ENCODE measurements at regions not wholly inside any gene's neighbourhood (a gene's known extent, or its start where the extent isn't known, plus 50 kb on each side); places are given as distances from the start of the nearest gene placed in this dataset.

GRCh38 chr14:94682061-94682516 lies 69.9 kb downstream of the SERPINA3 start:
- no peak for DNase-seq

GRCh38 chr14:94681300-94682060 lies 69.3 kb downstream of the SERPINA3 start:
- peak; percentile 14 for DNase-seq

- DNase-seq: no peak
Observed at GRCh38 chr14:94680862-94681288, 68.7 kb downstream of the SERPINA3 start.

- no peak for DNase-seq
Observed at GRCh38 chr14:94679937-94680861, 68.0 kb downstream of the SERPINA3 start.

GRCh38 chr14:94679106-94679810 lies 67.1 kb downstream of the SERPINA3 start:
- no peak for DNase-seq

- no peak for DNase-seq
Observed at GRCh38 chr14:94677747-94678146, 65.6 kb downstream of the SERPINA3 start.

- DNase-seq: no peak
Observed at GRCh38 chr14:94677213-94677612, 65.0 kb downstream of the SERPINA3 start.

GRCh38 chr14:94676495-94677185 lies 64.4 kb downstream of the SERPINA3 start:
- DNase-seq: no peak

GRCh38 chr14:94675036-94675435 lies 62.8 kb downstream of the SERPINA3 start:
- no peak for DNase-seq

GRCh38 chr14:94673781-94674231 lies 61.6 kb downstream of the SERPINA3 start:
- no peak for DNase-seq

Data from stimulated activated CD4-positive, alpha-beta T cell treated with anti-CD3 and anti-CD28 coated beads, Interleukin-15, amount 100 ng/mL, for 24 hours (primary cell).